ENCODE measurements at regions not wholly inside any gene's neighbourhood (a gene's known extent, or its start where the extent isn't known, plus 50 kb on each side); places are given as distances from the start of the nearest gene placed in this dataset.
A peak's percentile ranks its signal among the peaks of the same experiment; 100 is the strongest.

- DNase-seq: peak in 1 of 2 donors; percentile 19
Observed at GRCh38 chr1:23639460-23640095, 52.0 kb upstream of the RPL11 start.

GRCh38 chr1:23638786-23639241, 52.8 kb upstream of the RPL11 start:
- DNase-seq: no peak

GRCh38 chr1:23638188-23638619, 53.4 kb upstream of the RPL11 start:
- DNase-seq: no peak

- DNase-seq: no peak
Observed at GRCh38 chr1:23636009-23636408, 55.6 kb upstream of the RPL11 start.

- peak; percentile 74 to 80 for DNase-seq
Observed at GRCh38 chr1:23634840-23635651, 56.6 kb upstream of the RPL11 start.

GRCh38 chr1:23634518-23634839, 57.1 kb upstream of the RPL11 start:
- no peak for DNase-seq

GRCh38 chr1:23632479-23633160, 59.0 kb upstream of the RPL11 start:
- no peak for DNase-seq

- no peak for DNase-seq
Observed at GRCh38 chr1:23629708-23630290, 61.8 kb upstream of the RPL11 start.

- no peak for DNase-seq
Observed at GRCh38 chr1:23628951-23629387, 62.6 kb upstream of the RPL11 start.

- no peak for DNase-seq
Observed at GRCh38 chr1:23627069-23627735, 64.4 kb upstream of the RPL11 start.

GRCh38 chr1:23625929-23626535, 65.6 kb upstream of the RPL11 start:
- DNase-seq: no peak

GRCh38 chr1:23625459-23625858, 66.1 kb upstream of the RPL11 start:
- DNase-seq: no peak

GRCh38 chr1:23624440-23624839, 65.1 kb upstream of the ID3 start:
- DNase-seq: no peak

- DNase-seq: no peak
Observed at GRCh38 chr1:23622284-23622683, 63.0 kb upstream of the ID3 start.

- DNase-seq: no peak
Observed at GRCh38 chr1:23620605-23621004, 61.3 kb upstream of the ID3 start.

- peak in 1 of 2 donors; percentile 19 for DNase-seq
Observed at GRCh38 chr1:23619299-23620188, 60.2 kb upstream of the ID3 start.

- DNase-seq: no peak
Observed at GRCh38 chr1:23618586-23619083, 59.3 kb upstream of the ID3 start.

GRCh38 chr1:23617084-23617521, 57.8 kb upstream of the ID3 start:
- no peak for DNase-seq

- DNase-seq: no peak
Observed at GRCh38 chr1:23616292-23616824, 57.1 kb upstream of the ID3 start.

- no peak for DNase-seq
Observed at GRCh38 chr1:23615852-23616251, 56.6 kb upstream of the ID3 start.

- DNase-seq: no peak
Observed at GRCh38 chr1:23615423-23615822, 56.1 kb upstream of the ID3 start.
